Amniotic epithelial cell (primary cell): ENCODE measurements at regions not wholly inside any gene's neighbourhood (a gene's known extent, or its start where the extent isn't known, plus 50 kb on each side); places are given as distances from the start of the nearest gene placed in this dataset.

Experiments
- DNase-seq: peaks from one replicate; pipeline ENCODE4 v3.0.0-alpha.2; 2010; ENCODE audit warnings: low read depth

- no peak for DNase-seq
These were observed 54.4 kb upstream of the IL12A start for GRCh38 chr3:159934216-159934615.

GRCh38 chr3:159936541-159936940 lies 52.1 kb upstream of the IL12A start:
- no peak for DNase-seq

- no peak for DNase-seq
These were observed 51.0 kb upstream of the IL12A start for GRCh38 chr3:159937561-159938166.

- DNase-seq = peak; percentile 14
These were observed 49.9 kb upstream of the IL12A start for GRCh38 chr3:159938714-159939113.
